GM19455 (cell line): ENCODE measurements at regions not wholly inside any gene's neighbourhood (a gene's known extent, or its start where the extent isn't known, plus 50 kb on each side); places are given as distances from the start of the nearest gene placed in this dataset.
"Not testable (repeated sequence)": the region's sequence is repeated elsewhere in the genome, so short reads cannot be mapped to it uniquely, and the experiment has no call there.

Source experiments
- ATAC-seq: cut with Tn5 transposase; IDR thresholded peaks from one replicate; pipeline ENCODE4 v1.9.1; 2021; ENCODE audit not compliant: unreplicated experiment

DNA sequence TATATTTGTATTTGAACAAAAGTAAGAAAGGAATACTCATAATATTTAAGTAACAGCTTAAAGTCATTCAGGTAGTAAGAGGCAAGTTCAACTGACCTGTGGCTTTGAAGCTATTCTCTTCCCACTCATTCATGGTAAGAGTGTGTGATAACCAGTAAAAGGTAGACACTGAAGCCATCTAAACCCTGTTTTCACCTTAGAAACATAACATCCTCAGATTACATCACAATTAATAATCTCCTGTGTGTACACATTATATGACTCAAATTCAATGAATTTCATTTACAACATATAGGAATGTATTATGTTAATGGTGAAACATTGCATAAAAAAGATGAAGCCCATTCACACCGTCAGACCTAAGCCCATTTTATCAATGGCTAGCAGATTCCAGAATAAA, 364.8 kb upstream of the SNX7 start:
- no peak for ATAC-seq

GRCh38 chr1:98294127-98294526, 367.4 kb upstream of the SNX7 start:
- ATAC-seq: no peak

DNA sequence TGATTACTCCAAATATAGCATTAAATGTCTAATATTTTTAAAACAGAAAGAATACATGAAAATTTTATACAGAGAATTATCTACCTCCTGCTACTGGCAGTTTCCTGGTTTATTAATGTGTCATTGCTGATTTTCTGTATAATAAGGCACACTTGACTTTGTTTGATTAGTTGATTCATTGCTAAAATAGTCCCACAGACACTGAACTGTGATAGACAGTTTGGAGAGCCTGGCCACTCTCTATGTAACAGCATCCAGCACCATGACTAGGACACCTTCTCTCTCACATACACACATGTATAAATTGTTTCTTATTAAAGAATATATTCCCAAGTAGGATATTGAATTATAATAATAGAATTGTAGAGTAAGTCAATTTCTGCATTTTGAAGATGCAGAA, 368.5 kb upstream of the SNX7 start:
- ATAC-seq: no peak

- no peak for ATAC-seq
Observed at GRCh38 chr1:98289311-98289710, 368.5 kb upstream of the DPYD start.

- no peak for ATAC-seq
Observed at GRCh38 chr1:98288494-98288893, 367.7 kb upstream of the DPYD start.

GRCh38 chr1:98287626-98288025, 366.8 kb upstream of the DPYD start:
- ATAC-seq: no peak

- no peak for ATAC-seq
Observed at GRCh38 chr1:98286656-98287055, 365.8 kb upstream of the DPYD start.

- not testable (repeated sequence) for ATAC-seq
Observed at GRCh38 chr1:98285286-98285685, 364.5 kb upstream of the DPYD start.

DNA sequence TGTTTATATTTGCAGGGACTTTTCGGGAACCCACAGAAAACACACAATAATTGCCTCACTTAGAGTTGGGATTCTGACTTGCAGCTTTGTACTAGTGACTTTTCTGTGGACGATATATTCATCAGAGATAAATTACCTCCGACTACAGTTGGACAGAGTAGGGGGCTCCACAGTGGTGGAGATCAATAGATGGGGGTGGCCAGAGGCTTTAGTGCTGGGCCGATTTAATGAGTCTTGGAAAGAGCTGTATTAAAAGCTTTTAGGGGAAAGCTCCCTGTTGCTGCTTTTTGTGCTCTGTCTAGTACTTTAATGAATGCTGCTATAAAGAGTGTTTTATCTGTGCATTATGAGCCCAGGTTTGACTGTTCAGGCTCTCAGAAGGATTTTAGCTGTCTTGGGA, 359.2 kb upstream of the DPYD start:
- no peak for ATAC-seq

DNA sequence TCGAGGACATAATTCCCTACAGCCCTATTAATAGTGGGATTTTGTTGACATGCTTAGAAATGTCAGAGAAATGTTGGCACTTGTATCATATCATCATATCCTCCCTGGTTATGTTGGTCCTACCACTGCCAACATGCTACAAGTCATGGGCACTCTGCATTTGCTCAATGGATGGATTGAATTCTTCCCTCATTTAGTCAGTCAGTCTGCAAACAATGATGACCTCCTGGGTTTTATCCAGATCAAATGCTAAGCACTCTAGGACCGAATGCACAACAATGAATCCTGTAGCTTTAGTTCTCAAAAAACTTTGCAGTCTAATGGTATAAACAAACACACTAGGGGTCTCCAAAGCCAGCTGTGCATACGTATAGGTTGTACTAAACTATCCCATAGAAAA, 357.2 kb upstream of the DPYD start:
- no peak for ATAC-seq

- no peak for ATAC-seq
Observed at GRCh38 chr1:98277118-98277517, 356.3 kb upstream of the DPYD start.

DNA sequence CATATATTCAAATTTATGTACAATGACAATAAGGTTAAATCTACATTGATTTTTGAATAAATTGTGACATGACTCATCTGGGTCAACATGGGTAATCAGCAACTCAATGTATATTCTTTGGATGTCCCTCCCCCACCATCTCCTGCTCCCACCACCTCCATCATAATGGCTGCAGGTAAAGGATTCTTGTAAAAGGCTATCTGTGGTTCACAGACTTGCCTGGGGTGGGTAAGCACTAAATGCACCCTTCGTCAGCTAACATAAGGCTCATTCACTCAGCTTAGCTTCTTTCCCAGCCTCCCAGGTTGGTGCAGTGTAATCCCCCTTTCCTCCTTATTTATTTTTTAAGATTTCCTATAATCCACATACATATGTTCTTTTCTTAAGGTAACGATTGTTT, 355.7 kb upstream of the DPYD start:
- no peak for ATAC-seq

GRCh38 chr1:98268316-98268715, 347.5 kb upstream of the DPYD start:
- no peak for ATAC-seq

DNA sequence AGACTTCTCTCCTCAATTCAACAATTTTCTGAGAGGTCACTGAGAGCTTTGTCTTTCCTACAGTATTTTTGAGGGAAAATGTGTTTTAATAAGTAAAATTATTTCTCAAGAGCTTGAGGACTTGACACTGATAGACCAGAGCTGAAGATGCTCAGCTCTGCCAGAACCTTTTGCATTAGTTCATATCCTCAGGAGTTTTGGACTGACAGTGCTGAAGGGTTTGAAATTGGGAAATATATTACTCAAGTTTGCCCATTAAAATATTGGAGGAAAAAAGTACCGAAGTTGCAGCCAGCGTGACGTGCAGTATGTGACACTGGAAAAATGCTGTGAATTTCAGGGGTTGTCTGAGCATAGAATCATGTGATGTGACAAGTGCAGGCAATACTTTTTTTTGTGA, 346.6 kb upstream of the DPYD start:
- ATAC-seq: no peak

- ATAC-seq: no peak
Observed at GRCh38 chr1:98264727-98265126, 343.9 kb upstream of the DPYD start.

GRCh38 chr1:98260839-98261238, 340.0 kb upstream of the DPYD start:
- no peak for ATAC-seq

GRCh38 chr1:98260412-98260811, 339.6 kb upstream of the DPYD start:
- ATAC-seq: no peak

GRCh38 chr1:98256700-98257099, 335.9 kb upstream of the DPYD start:
- ATAC-seq: no peak

DNA sequence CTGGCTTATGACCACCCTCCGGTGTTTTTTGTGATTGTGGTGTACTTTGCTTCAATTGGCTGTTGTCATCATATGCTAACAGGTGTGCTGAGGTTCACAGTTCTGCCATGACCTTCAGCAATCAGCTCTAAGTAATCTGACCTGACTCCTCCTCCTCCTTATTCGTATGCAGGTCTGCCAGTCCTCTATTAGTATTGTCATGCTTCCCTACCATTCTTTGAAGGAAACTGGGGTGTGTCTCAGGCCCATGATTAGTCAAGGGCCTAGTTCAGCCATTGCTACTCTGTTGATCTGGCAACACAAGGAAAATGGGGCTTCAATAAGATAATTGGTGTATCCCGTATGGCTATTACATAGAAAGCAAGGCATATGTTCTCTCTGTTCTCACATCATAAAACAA, 332.3 kb upstream of the DPYD start:
- ATAC-seq: no peak

DNA sequence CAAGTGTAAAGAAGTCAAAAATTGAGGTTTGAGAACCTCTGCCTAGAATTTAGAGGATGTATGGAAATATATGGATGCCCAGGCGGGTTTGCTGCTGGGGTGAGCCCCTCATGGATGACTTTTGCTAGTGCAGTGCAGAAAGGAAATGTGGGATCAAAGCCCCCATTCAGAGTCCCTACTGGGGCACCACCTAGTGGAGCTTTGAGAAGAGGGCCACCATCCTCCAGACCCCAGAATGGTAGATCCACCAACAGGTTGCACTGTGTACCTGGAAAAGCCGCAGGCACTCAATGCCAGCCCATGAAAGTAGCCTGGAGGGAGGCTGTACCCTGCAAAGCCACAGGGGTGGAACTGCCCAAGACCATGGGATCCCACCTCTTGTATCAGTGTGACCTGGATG, 330.7 kb upstream of the DPYD start:
- no peak for ATAC-seq

- no peak for ATAC-seq
Observed at GRCh38 chr1:98232678-98233077, 311.8 kb upstream of the DPYD start.

DNA sequence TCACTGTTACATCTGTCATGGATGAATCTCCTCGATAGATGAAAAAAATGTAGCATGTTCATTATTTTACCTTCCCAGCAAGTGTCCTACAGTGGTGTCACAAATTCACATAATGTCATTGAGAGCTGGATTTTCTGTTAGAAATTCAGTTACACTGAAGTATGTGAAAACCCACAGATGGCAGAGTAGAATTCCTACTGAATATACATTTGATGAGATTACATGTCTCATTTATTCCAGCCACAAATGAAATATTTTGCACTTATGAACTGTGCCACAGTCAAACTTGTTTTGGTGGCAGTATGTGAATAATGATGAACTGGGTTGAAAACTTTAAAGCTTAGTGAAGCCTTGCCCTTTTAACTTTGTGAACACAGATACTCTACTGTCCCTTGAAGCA, 301.9 kb upstream of the DPYD start:
- no peak for ATAC-seq

GRCh38 chr1:98221923-98222322, 301.1 kb upstream of the DPYD start:
- no peak for ATAC-seq

GRCh38 chr1:98217601-98218000, 296.8 kb upstream of the DPYD start:
- no peak for ATAC-seq
